GM12878 (cell line): ENCODE measurements at regions not wholly inside any gene's neighbourhood (a gene's known extent, or its start where the extent isn't known, plus 50 kb on each side); places are given as distances from the start of the nearest gene placed in this dataset.

Experiments
- ATAC-seq: fragments of 200-7000 bp; cut with Tn5 transposase; 3 replicates; pipeline ENCODE4 v1.9.1; 2020; ENCODE audit warnings: mild to moderate bottlenecking, moderate library complexity
- BruUV-seq: library from RNA; stranded (reverse); fragments of 400-500 nt; replicated peaks from 2 replicates; lab custom pipeline; 2021; lab: Mats Ljungman, UMichigan
- CTCF ChIA-PET: fragments of 300-600 bp; sonication (Branson Sonifier 250); formaldehyde crosslinking; extraction: SDS; loops from one replicate; lab custom pipeline; 2021; ENCODE audit warnings: inconsistent platforms; lab: Yijun Ruan, JAX
- POLR2A ChIA-PET: fragments of 350-600 bp; formaldehyde crosslinking; extraction: SDS; loops from one replicate; lab custom pipeline; 2021; ENCODE audit warnings: inconsistent platforms; lab: Charles Lee
- RAD21 ChIA-PET: fragments of 300-600 bp; sonication (Branson Sonifier 250); formaldehyde crosslinking; loops from one replicate; lab custom pipeline; 2023; ENCODE audit warnings: antibody characterized with exemption; ENCODE audit not compliant: unreplicated experiment; lab: Charles Lee
- SMC1A ChIA-PET: fragments of 300-600 bp; sonication (Branson Sonifier 250); formaldehyde crosslinking; loops from one replicate; lab custom pipeline; 2023; ENCODE audit not compliant: unreplicated experiment, uncharacterized antibody; lab: Charles Lee
- DNase-seq: peaks from one replicate; pipeline ENCODE4 v3.0.0-alpha.2; 2011; ENCODE audit warnings: low read depth, low spot score
- FAIRE-seq: peaks from 3 replicates; lab custom pipeline; 2011; peaks lifted over from hg19 to GRCh38; lab: Jason Lieb, UNC
- H2AFZ ChIP-seq: 2 replicates; pipeline ENCODE4 v1.6.0; 2011; ENCODE audit warnings: low read depth, low read length, control low read depth; ENCODE audit not compliant: control insufficient read depth
- H3K27ac ChIP-seq: 2 replicates; pipeline ENCODE4 v1.5.1; 2011; ENCODE audit warnings: control low read depth; ENCODE audit not compliant: control insufficient read depth, insufficient read depth
- H3K27me3 ChIP-seq, 2 experiments: replicated peaks in 1 of 2; 2 replicates each; pipeline versions ENCODE4 v1.6.0 to v1.6.1; 2011; ENCODE audit warnings: low read length in 1 of 2; ENCODE audit not compliant: control insufficient read depth in 2 of 2, insufficient read depth in 2 of 2
- H3K36me3 ChIP-seq, 2 experiments: 2 replicates each; pipeline ENCODE4 v1.5.1; 2011; ENCODE audit warnings: low read length in 1 of 2; ENCODE audit not compliant: control insufficient read depth in 2 of 2, insufficient read depth in 2 of 2
- H3K4me1 ChIP-seq: 2 replicates; pipeline ENCODE4 v1.6.1; 2011; ENCODE audit warnings: mild to moderate bottlenecking, low read length, moderate library complexity, mixed read lengths; ENCODE audit not compliant: control insufficient read depth, insufficient read depth
- H3K4me2 ChIP-seq: 2 replicates; pipeline ENCODE4 v1.6.0; 2011; ENCODE audit warnings: control low read depth; ENCODE audit not compliant: control insufficient read depth, insufficient read depth
- H3K4me3 ChIP-seq: fragments of 200-600 bp; sonication (generic); 2 replicates; pipeline ENCODE4 v1.5.1; 2016
- H3K79me2 ChIP-seq: 2 replicates; pipeline ENCODE4 v1.6.0; 2011; ENCODE audit warnings: low read length; ENCODE audit not compliant: control insufficient read depth, insufficient read depth
- H3K9ac ChIP-seq: 2 replicates; pipeline ENCODE4 v1.8.0; 2011; ENCODE audit warnings: low read length, control low read depth, mixed read lengths; ENCODE audit not compliant: control insufficient read depth, insufficient read depth
- H3K9me3 ChIP-seq: replicated peaks from 3 replicates; pipeline ENCODE4 v1.5.1; 2011; ENCODE audit warnings: mild to moderate bottlenecking, low read length; ENCODE audit not compliant: control insufficient read depth, insufficient read depth
- H4K20me1 ChIP-seq: 2 replicates; pipeline ENCODE4 v1.6.0; 2011; ENCODE audit not compliant: control insufficient read depth, insufficient read depth
- ASH2L ChIP-seq: fragments of 300-600, 200-600 bp; sonication (generic); IDR thresholded peaks from 2 replicates; pipeline ENCODE4 v1.6.1; 2017; ENCODE audit warnings: low read depth, mild to moderate bottlenecking, borderline replicate concordance
- EZH2 ChIP-seq: IDR thresholded peaks from 2 replicates; pipeline ENCODE4 v1.6.1; 2012; ENCODE audit warnings: low read depth, mild to moderate bottlenecking, control low read depth, inconsistent platforms, low read length, borderline replicate concordance; ENCODE audit not compliant: control insufficient read depth
- KLF5 ChIP-seq: fragments of 450-650 bp; IDR thresholded peaks from 2 replicates; pipeline ENCODE4 v1.6.1; 2014; ENCODE audit warnings: mild to moderate bottlenecking; ENCODE audit not compliant: partially characterized antibody
- PAX8 ChIP-seq: fragments of 450-650 bp; IDR thresholded peaks from 2 replicates; pipeline ENCODE4 v1.6.1; 2017; ENCODE audit warnings: mild to moderate bottlenecking, moderate library complexity
- SMARCA5 ChIP-seq: fragments of 450-650 bp; IDR thresholded peaks from 2 replicates; pipeline ENCODE4 v1.6.1; 2017; ENCODE audit warnings: mild to moderate bottlenecking
- SP1 ChIP-seq: IDR thresholded peaks from one replicate; pipeline ENCODE4 v1.6.1; 2011; ENCODE audit warnings: low read depth, low read length
- ZBED1 ChIP-seq: IDR thresholded peaks from 2 replicates; pipeline ENCODE4 v1.6.1; 2016; ENCODE audit warnings: borderline replicate concordance
- WGBS: methylation state at CpG from one replicate; pipeline ENCODE4 v1.1.6; 2016; ENCODE audit warnings: low lambda C conversion rate; ENCODE audit not compliant: insufficient replicate concordance, insufficient coverage; ENCODE audit errors: missing lambda C conversion rate; 5-methylcytosine and 5-hydroxymethylcytosine counted together
- in situ Hi-C: fragments of 300-500 bp; cut with MboI; formaldehyde crosslinking; loops from 9 replicates; pipeline ENCODE4 v1.14.3; 2018; ENCODE audit warnings: mixed read lengths
- intact Hi-C: fragments of 100-400 bp; cut with micrococcal nuclease; formaldehyde crosslinking; loops from one replicate; pipeline ENCODE4 v1.14.2; 2022; ENCODE audit not compliant: unreplicated experiment
- TF ChIP-seq, protein P1 (sequence below): IDR thresholded peaks from 2 replicates; pipeline ENCODE4 v1.6.1; 2012; ENCODE audit warnings: low read depth, low read length, improper control_type of control experiment
- TF ChIP-seq, protein P2 (sequence below): fragments of 450-650 bp; IDR thresholded peaks from 2 replicates; pipeline ENCODE4 v1.6.1; 2014; ENCODE audit warnings: mild to moderate bottlenecking
- TF ChIP-seq, protein P3 (sequence below): fragments of 450-650 bp; IDR thresholded peaks from 2 replicates; pipeline ENCODE4 v1.6.1; 2018; ENCODE audit warnings: mild to moderate bottlenecking, low read depth, moderate library complexity; ENCODE audit not compliant: partially characterized antibody

DNA sequence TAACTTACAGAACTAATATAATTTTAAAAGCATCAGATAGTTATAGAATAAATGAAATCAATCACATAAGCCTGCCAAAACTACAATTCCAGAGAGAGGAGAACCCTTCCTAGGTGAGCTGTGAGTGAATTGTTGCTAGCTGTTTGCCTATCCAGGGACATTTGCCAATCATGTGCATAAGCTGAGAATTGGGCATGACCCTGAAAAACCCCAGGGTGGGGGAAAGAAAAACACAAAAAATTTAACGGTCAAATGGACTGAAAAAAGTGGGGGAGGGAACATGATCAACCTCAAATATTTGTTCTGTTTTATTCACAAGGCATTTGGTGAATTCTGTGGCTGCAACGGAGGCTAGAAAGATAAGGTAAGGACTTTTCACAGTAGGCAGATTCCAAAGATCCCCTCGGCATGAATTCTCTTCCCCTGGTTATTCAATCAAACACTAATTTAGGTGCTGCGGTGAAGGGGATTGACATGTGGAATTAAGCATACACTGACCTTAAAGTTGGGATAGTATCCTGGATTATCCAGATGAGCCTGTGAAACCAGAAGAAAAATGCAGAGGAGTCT lies 203.9 kb upstream of the RGPD4 start:
- H4K20me1 ChIP-seq: no peaks in the 10 kb centered on the region
- in situ Hi-C loops: no loop called here
- SMC1A ChIA-PET: no interaction called here
- TF ChIP-seq SP1: no peak
- TF ChIP-seq, all 136 proteins: peak for 0
- no TSS peak for BruUV-seq
- intact Hi-C loops: no loop called here
- RAD21 ChIA-PET: no interaction called here
- Histone ChIP-seq H3K79me2 (no peaks in the 10 kb centered on the region), H3K36me3 (no peaks in the 10 kb centered on the region), H3K27me3 (no peaks in the 10 kb centered on the region), H3K9ac (no peak overlapping the region), H3K4me1 (no peaks in the 10 kb centered on the region), H2AFZ (no peak overlapping the region), H3K9me3 (no peaks in the 10 kb centered on the region), H3K27ac (no peak overlapping the region), H3K4me2 (no peak overlapping the region), H3K4me3 (no peak overlapping the region)
- FAIRE-seq (no peak), ATAC-seq (no peak), DNase-seq (no peak)
- CTCF ChIA-PET: no interaction called here
- WGBS: 23% methylated on average over 4 of the region's 4 CpGs
- POLR2A ChIA-PET: no interaction called here

DNA sequence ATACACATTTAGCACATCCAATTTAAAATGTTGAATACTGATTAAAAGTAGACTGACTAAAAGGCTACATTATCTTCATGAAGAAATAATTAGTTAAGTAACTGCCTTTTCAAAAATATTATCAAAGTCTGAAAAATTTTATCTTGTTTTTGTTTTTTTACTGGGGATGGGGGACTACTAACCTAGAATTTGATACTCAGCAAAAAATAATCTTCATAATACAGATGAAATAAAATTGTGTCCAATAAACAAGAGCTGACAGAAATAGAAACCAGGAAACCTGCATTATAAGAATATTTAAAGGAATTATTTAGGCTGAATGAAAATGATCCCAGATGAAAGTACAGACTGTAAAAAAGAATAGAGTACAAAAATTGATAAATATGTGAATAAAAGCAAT lies 200.7 kb upstream of the RGPD4 start:
- ChIA-PET CTCF (no interaction called here), POLR2A (no interaction called here), RAD21 (no interaction called here), SMC1A (no interaction called here)
- no peak overlapping the region for H3K4me3 ChIP-seq
- no peaks in the 10 kb centered on the region for H3K4me1 ChIP-seq
- H2AFZ ChIP-seq: no peak overlapping the region
- no peaks in the 10 kb centered on the region for H4K20me1 ChIP-seq
- in situ Hi-C loops: no loop called here
- intact Hi-C loops: no loop called here
- H3K4me2 ChIP-seq: no peak overlapping the region
- FAIRE-seq (no peak), ATAC-seq (no peak), DNase-seq (no peak)
- H3K27me3 ChIP-seq: no peaks in the 10 kb centered on the region
- no peaks in the 10 kb centered on the region for H3K79me2 ChIP-seq
- no peak overlapping the region for H3K27ac ChIP-seq
- TF ChIP-seq ZBED1 (no peak), SMARCA5 (no peak), KLF5 (no peak), PAX8 (no peak), EZH2 (no peak), ASH2L (no peak)
- TF ChIP-seq, protein P1, sequence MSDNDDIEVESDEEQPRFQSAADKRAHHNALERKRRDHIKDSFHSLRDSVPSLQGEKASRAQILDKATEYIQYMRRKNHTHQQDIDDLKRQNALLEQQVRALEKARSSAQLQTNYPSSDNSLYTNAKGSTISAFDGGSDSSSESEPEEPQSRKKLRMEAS: no peak
- TF ChIP-seq, protein P2, sequence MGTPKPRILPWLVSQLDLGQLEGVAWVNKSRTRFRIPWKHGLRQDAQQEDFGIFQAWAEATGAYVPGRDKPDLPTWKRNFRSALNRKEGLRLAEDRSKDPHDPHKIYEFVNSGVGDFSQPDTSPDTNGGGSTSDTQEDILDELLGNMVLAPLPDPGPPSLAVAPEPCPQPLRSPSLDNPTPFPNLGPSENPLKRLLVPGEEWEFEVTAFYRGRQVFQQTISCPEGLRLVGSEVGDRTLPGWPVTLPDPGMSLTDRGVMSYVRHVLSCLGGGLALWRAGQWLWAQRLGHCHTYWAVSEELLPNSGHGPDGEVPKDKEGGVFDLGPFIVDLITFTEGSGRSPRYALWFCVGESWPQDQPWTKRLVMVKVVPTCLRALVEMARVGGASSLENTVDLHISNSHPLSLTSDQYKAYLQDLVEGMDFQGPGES: no peak
- TF ChIP-seq, protein P3, sequence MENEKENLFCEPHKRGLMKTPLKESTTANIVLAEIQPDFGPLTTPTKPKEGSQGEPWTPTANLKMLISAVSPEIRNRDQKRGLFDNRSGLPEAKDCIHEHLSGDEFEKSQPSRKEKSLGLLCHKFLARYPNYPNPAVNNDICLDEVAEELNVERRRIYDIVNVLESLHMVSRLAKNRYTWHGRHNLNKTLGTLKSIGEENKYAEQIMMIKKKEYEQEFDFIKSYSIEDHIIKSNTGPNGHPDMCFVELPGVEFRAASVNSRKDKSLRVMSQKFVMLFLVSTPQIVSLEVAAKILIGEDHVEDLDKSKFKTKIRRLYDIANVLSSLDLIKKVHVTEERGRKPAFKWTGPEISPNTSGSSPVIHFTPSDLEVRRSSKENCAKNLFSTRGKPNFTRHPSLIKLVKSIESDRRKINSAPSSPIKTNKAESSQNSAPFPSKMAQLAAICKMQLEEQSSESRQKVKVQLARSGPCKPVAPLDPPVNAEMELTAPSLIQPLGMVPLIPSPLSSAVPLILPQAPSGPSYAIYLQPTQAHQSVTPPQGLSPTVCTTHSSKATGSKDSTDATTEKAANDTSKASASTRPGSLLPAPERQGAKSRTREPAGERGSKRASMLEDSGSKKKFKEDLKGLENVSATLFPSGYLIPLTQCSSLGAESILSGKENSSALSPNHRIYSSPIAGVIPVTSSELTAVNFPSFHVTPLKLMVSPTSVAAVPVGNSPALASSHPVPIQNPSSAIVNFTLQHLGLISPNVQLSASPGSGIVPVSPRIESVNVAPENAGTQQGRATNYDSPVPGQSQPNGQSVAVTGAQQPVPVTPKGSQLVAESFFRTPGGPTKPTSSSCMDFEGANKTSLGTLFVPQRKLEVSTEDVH: no peak
- no peak overlapping the region for H3K9ac ChIP-seq
- no peaks in the 10 kb centered on the region for H3K36me3 ChIP-seq
- no TSS peak for BruUV-seq
- no peaks in the 10 kb centered on the region for H3K9me3 ChIP-seq
